HAP-1 (cell line): ENCODE measurements at regions not wholly inside any gene's neighbourhood (a gene's known extent, or its start where the extent isn't known, plus 50 kb on each side); places are given as distances from the start of the nearest gene placed in this dataset.
A peak's percentile ranks its signal among the peaks of the same experiment; 100 is the strongest.
"Not testable (repeated sequence)": the region's sequence is repeated elsewhere in the genome, so short reads cannot be mapped to it uniquely, and the experiment has no call there.

Experiments
- DNase-seq, 2 experiments: peaks; one replicate each; pipeline ENCODE4 v3.0.0-alpha.2; 2016 to 2020; ENCODE audit warnings: low spot score in 2 of 2
- H3K27me3 ChIP-seq: fragments of 250-450 bp; sonication (Bioruptor Pico); 2 replicates; pipeline ENCODE4 v1.5.1; 2020; ENCODE audit warnings: low read depth, mild to moderate bottlenecking, moderate library complexity
- H3K36me3 ChIP-seq: fragments of 250-450 bp; sonication (Bioruptor Pico); replicated peaks from 2 replicates; pipeline ENCODE4 v1.5.1; 2020; ENCODE audit warnings: mild to moderate bottlenecking
- H3K4me1 ChIP-seq: fragments of 250-450 bp; sonication (Bioruptor Pico); 2 replicates; pipeline ENCODE4 v1.5.1; 2020; ENCODE audit warnings: mild to moderate bottlenecking
- H3K4me3 ChIP-seq: fragments of 250-450 bp; sonication (Bioruptor Pico); 2 replicates; pipeline ENCODE4 v1.5.1; 2020; ENCODE audit warnings: mild to moderate bottlenecking, moderate library complexity
- H3K9me3 ChIP-seq: fragments of 250-450 bp; sonication (Bioruptor Pico); 2 replicates; pipeline ENCODE4 v1.5.1; 2020; ENCODE audit warnings: mild to moderate bottlenecking, moderate library complexity
- in situ Hi-C: fragments of 300-500 bp; cut with MboI; formaldehyde crosslinking; loops from 3 replicates; pipeline ENCODE4 v1.14.3; 2020; ENCODE audit warnings: low sequenced_read_pairs, inconsistent platforms, mixed read lengths

DNA sequence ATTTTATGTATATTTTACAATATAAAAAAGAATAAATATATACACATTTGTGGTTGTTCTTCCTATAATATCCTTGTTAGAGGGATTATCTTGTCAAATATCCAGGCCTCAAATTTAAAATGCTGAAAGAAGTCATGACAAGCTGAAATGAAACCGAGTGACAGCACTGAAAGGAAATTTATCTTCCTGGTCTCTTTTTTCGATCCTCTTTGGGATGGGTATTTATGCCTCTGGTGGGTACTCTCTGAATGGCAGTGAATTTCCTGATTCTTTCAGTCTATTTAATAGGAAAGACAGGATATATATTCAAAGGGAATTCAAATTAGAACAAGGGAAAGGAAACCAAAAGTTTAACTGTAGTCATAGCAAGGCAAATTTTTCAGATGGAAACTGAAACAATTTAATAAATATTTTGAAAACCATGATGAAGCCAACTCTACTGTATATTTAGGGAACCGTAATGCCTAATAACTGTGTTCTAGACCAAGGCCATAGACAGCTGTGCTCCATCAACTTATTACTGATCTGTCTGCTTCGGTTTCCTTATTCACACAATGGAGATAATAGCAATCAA lies 97.9 kb downstream of the DLEU7 start:
- H3K36me3 ChIP-seq, result no peaks in the 10 kb centered on the region
- H3K27me3 ChIP-seq, result no peaks in the 10 kb centered on the region
- H3K4me3 ChIP-seq, result no peak overlapping the region
- no peak for DNase-seq
- H3K4me1 ChIP-seq, result no peaks in the 10 kb centered on the region
- in situ Hi-C loops, result no loop called here
- H3K9me3 ChIP-seq, result no peaks in the 10 kb centered on the region

DNA sequence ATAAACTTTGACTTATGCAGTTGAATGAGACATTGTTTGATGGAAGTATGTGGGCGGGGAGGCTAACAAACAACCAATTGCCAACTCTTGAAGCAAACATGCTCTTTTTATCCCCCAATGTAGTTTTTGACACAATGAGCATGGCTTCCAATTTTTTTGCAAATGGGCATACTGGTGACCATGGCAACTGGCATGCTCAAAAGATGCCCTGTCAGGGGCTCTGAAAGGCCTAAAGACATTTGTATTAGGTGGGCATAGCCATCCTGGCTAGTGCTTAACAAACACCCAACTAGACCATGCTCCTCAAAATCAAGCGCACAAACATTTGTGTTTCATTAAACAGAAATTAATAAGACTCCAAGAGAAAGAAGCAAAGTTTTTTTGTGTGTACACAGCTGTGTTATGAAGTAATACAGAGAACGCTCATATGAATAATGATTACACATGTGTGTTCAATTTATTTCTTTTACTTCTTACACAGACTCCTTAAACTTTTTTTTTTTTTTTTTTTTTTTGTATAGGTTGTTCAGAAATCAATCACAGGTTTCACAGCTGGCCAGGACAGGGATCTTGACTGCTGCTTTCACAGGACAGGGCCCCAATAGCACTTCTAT lies 95.6 kb downstream of the DLEU7 start:
- in situ Hi-C loops, result no loop called here
- H3K27me3 ChIP-seq, result no peaks in the 10 kb centered on the region
- H3K9me3 ChIP-seq, result no peaks in the 10 kb centered on the region
- H3K36me3 ChIP-seq, result no peaks in the 10 kb centered on the region
- H3K4me3 ChIP-seq, result no peak overlapping the region
- no peaks in the 10 kb centered on the region for H3K4me1 ChIP-seq
- no peak for DNase-seq

DNA sequence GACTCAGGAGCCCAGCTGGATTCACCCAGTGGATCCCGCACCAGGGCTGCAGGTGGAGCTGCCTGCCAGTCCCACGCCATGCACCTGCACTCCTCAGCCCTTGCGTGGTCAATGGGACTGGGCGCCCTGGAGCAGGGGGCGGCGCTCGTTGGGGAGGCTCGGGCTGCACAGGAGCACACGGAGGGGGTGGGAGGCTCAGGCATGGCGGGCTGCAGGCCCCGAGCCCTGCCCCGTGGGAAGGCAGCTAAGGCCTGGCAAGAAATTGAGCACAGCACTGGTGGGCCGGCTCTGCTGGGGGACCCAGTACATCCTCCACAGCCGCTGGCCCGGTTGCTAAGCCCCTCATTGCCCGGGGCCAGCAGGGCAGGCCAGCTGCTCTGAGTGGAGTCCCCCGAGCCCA lies 90.3 kb downstream of the DLEU7 start:
- in situ Hi-C loops, H3K36me3 ChIP-seq, H3K9me3 ChIP-seq, DNase-seq, H3K27me3 ChIP-seq, H3K4me3 ChIP-seq, H3K4me1 ChIP-seq: not testable (repeated sequence)

DNA sequence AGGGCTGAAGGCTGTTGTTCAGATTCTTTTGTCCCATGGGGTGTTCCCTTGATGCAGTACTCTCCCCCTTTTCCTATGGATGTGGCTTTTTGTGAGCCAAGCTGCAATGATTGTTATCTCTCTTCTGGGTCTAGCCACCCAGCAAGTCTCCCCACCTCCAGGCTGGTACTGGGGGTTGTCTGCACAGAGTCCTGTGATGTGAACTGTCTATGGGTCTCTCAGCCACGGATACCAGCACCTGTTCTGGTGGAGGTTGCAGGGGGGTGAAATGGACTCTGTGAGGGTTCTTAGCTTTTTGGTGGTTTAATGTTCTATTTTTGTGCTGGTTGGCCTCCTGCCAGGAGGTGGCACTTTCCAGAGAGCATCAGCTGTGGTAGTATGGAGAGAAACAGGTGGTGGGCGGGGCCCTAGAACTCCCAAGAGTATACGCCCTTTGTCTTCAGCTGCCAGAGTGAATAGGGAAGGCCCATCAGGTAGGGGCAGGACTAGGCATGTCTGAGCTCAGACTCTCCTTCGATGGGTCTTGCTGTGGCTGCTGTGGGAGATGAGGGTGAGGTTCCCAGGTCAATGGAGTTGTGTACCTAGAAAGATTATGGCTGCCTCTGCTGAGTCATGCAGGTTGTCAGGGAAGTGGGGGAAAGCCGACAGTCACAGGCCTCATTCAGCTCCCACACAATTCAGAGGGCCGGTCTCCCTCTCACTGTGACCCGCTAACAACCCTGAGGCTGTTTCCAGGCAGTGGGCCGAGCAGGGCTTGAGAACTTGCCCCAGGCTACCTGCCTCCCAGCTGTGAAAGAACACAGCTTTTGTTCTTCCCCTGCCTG lies 87.4 kb downstream of the DLEU7 start:
- DNase-seq, result peak in 1 of 2 experiments; percentile 48

DNA sequence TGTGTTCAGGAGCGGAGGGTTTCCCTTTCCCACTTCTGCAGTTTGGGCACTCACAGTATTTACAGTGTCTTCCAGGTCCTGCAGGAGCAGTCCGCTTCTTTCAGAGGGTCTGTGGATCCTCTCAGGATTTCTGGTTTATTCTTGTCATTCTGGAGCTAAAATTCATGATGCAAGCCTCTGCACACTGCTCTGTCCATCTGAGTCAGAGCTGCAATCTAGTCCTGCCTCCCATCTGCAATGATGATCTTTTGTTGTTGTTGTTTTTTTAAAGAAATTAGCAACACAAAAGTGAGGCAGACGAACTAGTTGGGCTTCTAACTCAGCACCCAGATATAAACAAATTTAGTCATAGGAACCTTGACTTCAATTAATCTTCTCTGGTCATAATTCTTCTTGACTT lies 86.5 kb downstream of the DLEU7 start:
- H3K4me3 ChIP-seq, result no peak overlapping the region
- in situ Hi-C loops, result no loop called here
- no peaks in the 10 kb centered on the region for H3K27me3 ChIP-seq
- no peak for DNase-seq
- H3K4me1 ChIP-seq, result no peaks in the 10 kb centered on the region; the same call in 1 of the 2 replicates
- no peaks in the 10 kb centered on the region for H3K9me3 ChIP-seq
- H3K36me3 ChIP-seq, result no peaks in the 10 kb centered on the region

More for the DNA sequence above, 87.4 kb downstream of the DLEU7 start:
- H3K9me3 ChIP-seq, H3K4me3 ChIP-seq, H3K4me1 ChIP-seq, H3K36me3 ChIP-seq, H3K27me3 ChIP-seq, in situ Hi-C loops: not testable (repeated sequence)

DNA sequence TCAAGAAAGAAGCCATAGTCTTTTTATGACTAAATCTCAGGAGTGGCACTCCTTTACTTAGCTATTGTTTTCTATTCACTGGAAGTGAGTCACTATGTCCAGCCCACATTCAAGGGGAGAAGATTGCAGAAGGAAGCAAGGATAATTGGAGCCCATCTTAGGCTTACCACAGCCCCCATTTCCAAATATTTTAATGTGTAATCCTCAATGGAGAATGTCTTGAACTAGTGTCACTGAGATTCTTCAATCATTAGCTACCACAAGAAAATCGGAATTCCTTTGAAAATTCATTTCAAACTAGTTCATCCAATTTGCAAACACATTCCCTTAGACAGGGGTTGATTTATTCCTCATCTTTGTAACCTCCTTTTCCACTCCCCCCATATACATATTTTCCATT lies 84.7 kb downstream of the DLEU7 start:
- in situ Hi-C loops, result no loop called here
- Histone ChIP-seq H3K9me3 (no peaks in the 10 kb centered on the region), H3K4me1 (no peaks in the 10 kb centered on the region; the same call in 1 of the 2 replicates), H3K4me3 (no peak overlapping the region), H3K27me3 (no peaks in the 10 kb centered on the region), H3K36me3 (no peaks in the 10 kb centered on the region)
- no peak for DNase-seq

- no peaks in the 10 kb centered on the region for H3K9me3 ChIP-seq
- no peaks in the 10 kb centered on the region for H3K27me3 ChIP-seq
- DNase-seq, result no peak
- no peaks in the 10 kb centered on the region; the same call in 1 of the 2 replicates for H3K4me1 ChIP-seq
- H3K36me3 ChIP-seq, result no peaks in the 10 kb centered on the region
- in situ Hi-C loops, result no loop called here
- no peak overlapping the region for H3K4me3 ChIP-seq
Observed at GRCh38 chr13:50760751-50761150, 82.7 kb downstream of the DLEU7 start.

DNA sequence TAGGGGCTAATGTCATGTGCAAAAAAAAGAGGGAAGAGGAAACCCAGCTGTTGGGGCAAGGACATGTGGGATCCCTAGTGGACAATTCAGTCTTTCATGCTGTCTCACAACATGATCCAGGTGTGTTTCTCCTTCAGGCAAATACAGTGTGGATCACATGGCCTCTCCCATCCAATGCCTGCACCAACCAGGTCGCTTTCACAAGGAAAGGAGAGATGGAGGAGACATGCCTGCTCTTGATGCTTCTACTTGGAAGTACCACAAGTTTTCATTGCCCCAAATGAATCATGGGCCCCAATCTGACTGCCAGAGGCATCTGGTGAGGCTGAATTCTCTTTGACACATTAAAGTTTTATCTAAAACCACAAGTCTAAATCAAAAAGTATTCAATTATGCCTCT lies 82.1 kb downstream of the DLEU7 start:
- in situ Hi-C loops, result no loop called here
- Histone ChIP-seq H3K9me3 (no peaks in the 10 kb centered on the region), H3K4me3 (no peak overlapping the region), H3K36me3 (no peaks in the 10 kb centered on the region), H3K4me1 (no peaks in the 10 kb centered on the region; the same call in 1 of the 2 replicates), H3K27me3 (no peaks in the 10 kb centered on the region)
- DNase-seq, result no peak

GRCh38 chr13:50762969-50763567 lies 80.4 kb downstream of the DLEU7 start:
- Histone ChIP-seq H3K27me3 (no peaks in the 10 kb centered on the region), H3K36me3 (no peaks in the 10 kb centered on the region), H3K4me3 (no peak overlapping the region), H3K4me1 (no peaks in the 10 kb centered on the region), H3K9me3 (no peaks in the 10 kb centered on the region)
- in situ Hi-C loops, result no loop called here
- DNase-seq, result no peak

DNA sequence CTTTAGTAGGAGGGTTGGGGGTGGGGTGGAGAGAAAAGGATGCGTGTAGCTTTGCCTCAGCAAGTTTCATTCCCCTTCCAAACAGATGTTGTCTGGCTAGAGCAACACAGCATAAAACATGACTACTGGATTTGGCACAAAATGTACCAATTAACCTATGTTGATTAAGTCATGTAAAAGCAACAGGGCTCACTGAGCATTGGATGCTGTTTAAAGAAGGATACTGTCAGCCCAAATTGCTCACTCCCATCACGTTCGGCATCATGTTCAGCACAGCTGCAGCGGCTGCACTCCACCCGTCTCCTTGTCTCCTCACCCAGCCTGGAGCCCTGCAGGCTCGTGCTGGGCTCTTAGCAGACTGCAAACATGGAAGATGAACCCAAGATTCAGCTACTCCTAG lies 77.5 kb downstream of the DLEU7 start:
- no peak for DNase-seq
- H3K4me3 ChIP-seq, result no peak overlapping the region
- no peaks in the 10 kb centered on the region for H3K9me3 ChIP-seq
- no peaks in the 10 kb centered on the region for H3K36me3 ChIP-seq
- in situ Hi-C loops, result no loop called here
- no peaks in the 10 kb centered on the region for H3K4me1 ChIP-seq
- H3K27me3 ChIP-seq, result no peaks in the 10 kb centered on the region

DNA sequence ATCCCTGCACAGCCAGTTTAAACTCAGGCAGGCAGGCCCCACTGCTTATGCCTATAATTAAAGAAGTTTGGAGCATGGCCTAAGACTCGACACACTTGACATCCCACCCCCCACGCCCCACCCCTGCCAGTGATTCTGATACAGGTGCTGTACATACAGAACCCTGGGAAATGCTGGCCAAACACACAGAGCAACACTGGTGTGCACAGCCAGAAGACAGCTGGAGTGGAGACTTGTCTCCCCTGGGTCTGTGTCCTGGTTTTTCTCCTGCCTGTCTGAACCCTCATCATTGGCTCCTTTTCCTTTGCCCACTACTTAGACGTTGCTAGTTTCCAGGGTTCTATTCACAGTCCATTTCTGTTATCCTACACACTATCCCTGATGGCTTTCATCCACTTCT lies 76.8 kb downstream of the DLEU7 start:
- Histone ChIP-seq H3K9me3 (no peaks in the 10 kb centered on the region), H3K4me1 (no peaks in the 10 kb centered on the region), H3K36me3 (no peaks in the 10 kb centered on the region), H3K4me3 (no peak overlapping the region), H3K27me3 (no peaks in the 10 kb centered on the region)
- no peak for DNase-seq
- in situ Hi-C loops, result no loop called here

- H3K9me3 ChIP-seq, DNase-seq, H3K4me1 ChIP-seq, in situ Hi-C loops, H3K36me3 ChIP-seq, H3K27me3 ChIP-seq, H3K4me3 ChIP-seq: not testable (repeated sequence)
Observed at GRCh38 chr13:50772881-50773280, 70.6 kb downstream of the DLEU7 start.
